ENCODE measurements at regions not wholly inside any gene's neighbourhood (a gene's known extent, or its start where the extent isn't known, plus 50 kb on each side); places are given as distances from the start of the nearest gene placed in this dataset.

GRCh38 chr11:28739489-28740280 lies 631.5 kb downstream of the METTL15 start:
- POLR2A ChIA-PET = no interaction called here
- Mint-ChIP-seq H3K36me3 (ENCODE audit: low read depth) (no peaks in the 10 kb centered on the region), H3K4me3 (no peak overlapping the region), H3K9me3 (peaks cover 3% of the 10 kb centered on the region), H3K4me1 (no peaks in the 10 kb centered on the region), H3K27ac (no peak overlapping the region), H3K27me3 (no peaks in the 10 kb centered on the region)
- no peak for DNase-seq
- TF ChIP-seq, protein P1, sequence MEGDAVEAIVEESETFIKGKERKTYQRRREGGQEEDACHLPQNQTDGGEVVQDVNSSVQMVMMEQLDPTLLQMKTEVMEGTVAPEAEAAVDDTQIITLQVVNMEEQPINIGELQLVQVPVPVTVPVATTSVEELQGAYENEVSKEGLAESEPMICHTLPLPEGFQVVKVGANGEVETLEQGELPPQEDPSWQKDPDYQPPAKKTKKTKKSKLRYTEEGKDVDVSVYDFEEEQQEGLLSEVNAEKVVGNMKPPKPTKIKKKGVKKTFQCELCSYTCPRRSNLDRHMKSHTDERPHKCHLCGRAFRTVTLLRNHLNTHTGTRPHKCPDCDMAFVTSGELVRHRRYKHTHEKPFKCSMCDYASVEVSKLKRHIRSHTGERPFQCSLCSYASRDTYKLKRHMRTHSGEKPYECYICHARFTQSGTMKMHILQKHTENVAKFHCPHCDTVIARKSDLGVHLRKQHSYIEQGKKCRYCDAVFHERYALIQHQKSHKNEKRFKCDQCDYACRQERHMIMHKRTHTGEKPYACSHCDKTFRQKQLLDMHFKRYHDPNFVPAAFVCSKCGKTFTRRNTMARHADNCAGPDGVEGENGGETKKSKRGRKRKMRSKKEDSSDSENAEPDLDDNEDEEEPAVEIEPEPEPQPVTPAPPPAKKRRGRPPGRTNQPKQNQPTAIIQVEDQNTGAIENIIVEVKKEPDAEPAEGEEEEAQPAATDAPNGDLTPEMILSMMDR (IDR thresholded peaks at IDR 0.05) = no peak
- CTCF ChIA-PET = no interaction called here
- intact Hi-C loops (cut with micrococcal nuclease) = loop anchor here (10.0 kb wide), 1 partner anchor 1985 kb away; no protein-coding TSS in a partner anchor
- no peak for ATAC-seq (ENCODE audit: low read depth)

DNA sequence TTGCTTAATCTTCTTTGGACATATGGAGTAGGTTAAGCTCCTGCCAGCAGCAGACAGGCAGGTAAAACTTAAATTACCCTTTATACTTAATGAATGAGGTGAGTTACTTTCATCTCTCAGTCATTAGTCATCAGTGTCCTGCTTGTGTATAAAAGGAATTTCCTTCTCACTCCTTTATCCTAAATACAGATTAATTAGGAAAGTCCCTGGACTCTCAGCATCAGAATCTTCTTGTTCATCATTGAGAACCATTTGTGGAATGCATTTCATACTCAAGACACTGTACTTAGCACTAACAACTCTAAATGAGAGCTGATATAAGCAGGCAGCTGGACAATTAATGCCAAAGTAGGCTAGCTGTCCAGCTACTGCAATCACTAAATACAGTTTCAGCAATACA lies 630.4 kb downstream of the METTL15 start:
- CTCF ChIA-PET = no interaction called here
- H3K36me3 Mint-ChIP-seq (ENCODE audit: low read depth) = no peaks in the 10 kb centered on the region
- H3K4me3 Mint-ChIP-seq = no peak overlapping the region
- no peak overlapping the region for H3K27ac Mint-ChIP-seq
- intact Hi-C loops (cut with micrococcal nuclease) = no loop called here
- ATAC-seq (ENCODE audit: low read depth) (no peak), DNase-seq (no peak)
- H3K27me3 Mint-ChIP-seq = no peaks in the 10 kb centered on the region
- no peaks in the 10 kb centered on the region for H3K9me3 Mint-ChIP-seq
- POLR2A ChIA-PET = no interaction called here
- TF ChIP-seq, protein P1 (IDR thresholded peaks at IDR 0.05) = no peak
- H3K4me1 Mint-ChIP-seq = no peaks in the 10 kb centered on the region

- Mint-ChIP-seq H3K9me3 (no peaks in the 10 kb centered on the region), H3K4me3 (no peak overlapping the region), H3K27me3 (no peaks in the 10 kb centered on the region), H3K27ac (no peak overlapping the region), H3K4me1 (no peaks in the 10 kb centered on the region), H3K36me3 (ENCODE audit: low read depth) (no peaks in the 10 kb centered on the region)
- DNase-seq (no peak), ATAC-seq (ENCODE audit: low read depth) (no peak)
- TF ChIP-seq, protein P1 (IDR thresholded peaks at IDR 0.05) = no peak
- CTCF ChIA-PET = no interaction called here
- POLR2A ChIA-PET = no interaction called here
- intact Hi-C loops (cut with micrococcal nuclease) = no loop called here
Observed at GRCh38 chr11:28736256-28736655, 628.1 kb downstream of the METTL15 start.

- intact Hi-C loops (cut with micrococcal nuclease) = no loop called here
- no peak overlapping the region for H3K27ac Mint-ChIP-seq
- CTCF ChIA-PET = no interaction called here
- DNase-seq (no peak), ATAC-seq (ENCODE audit: low read depth) (no peak)
- TF ChIP-seq, protein P1 (IDR thresholded peaks at IDR 0.05) = no peak
- POLR2A ChIA-PET = no interaction called here
- H3K9me3 Mint-ChIP-seq = no peaks in the 10 kb centered on the region
- no peak overlapping the region for H3K4me3 Mint-ChIP-seq
- H3K4me1 Mint-ChIP-seq = no peaks in the 10 kb centered on the region
- no peaks in the 10 kb centered on the region for H3K36me3 Mint-ChIP-seq (ENCODE audit: low read depth)
- no peaks in the 10 kb centered on the region for H3K27me3 Mint-ChIP-seq
Observed at GRCh38 chr11:28735511-28735910, 627.3 kb downstream of the METTL15 start.

DNA sequence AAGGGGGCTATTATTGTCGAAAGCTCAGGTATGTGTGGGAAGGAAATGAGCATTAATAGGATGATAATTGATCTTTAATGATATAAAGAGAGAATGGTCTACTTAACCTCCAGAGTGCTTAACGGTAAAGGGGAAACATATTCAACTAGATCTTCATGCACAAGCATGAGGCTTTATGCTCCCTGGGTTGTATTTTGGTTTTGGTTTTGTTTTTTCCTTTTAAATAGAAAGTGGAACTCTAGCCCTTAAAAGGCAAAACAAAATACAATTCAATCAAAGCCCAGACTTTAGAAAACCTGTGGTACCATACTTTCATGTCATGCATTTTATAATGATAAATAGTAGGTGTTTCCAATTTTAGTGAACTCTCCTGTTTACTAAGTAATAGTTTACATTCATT lies 622.7 kb downstream of the METTL15 start:
- Mint-ChIP-seq H3K27me3 (no peaks in the 10 kb centered on the region), H3K4me1 (no peaks in the 10 kb centered on the region), H3K36me3 (ENCODE audit: low read depth) (no peaks in the 10 kb centered on the region), H3K27ac (no peak overlapping the region), H3K4me3 (no peak overlapping the region), H3K9me3 (no peaks in the 10 kb centered on the region)
- ATAC-seq (ENCODE audit: low read depth) (no peak), DNase-seq (no peak)
- CTCF ChIA-PET = no interaction called here
- intact Hi-C loops (cut with micrococcal nuclease) = no loop called here
- TF ChIP-seq, protein P1 (IDR thresholded peaks at IDR 0.05) = no peak
- POLR2A ChIA-PET = no interaction called here
